GM19438 (cell line): ENCODE measurements at regions not wholly inside any gene's neighbourhood (a gene's known extent, or its start where the extent isn't known, plus 50 kb on each side); places are given as distances from the start of the nearest gene placed in this dataset.
"Not testable (repeated sequence)": the region's sequence is repeated elsewhere in the genome, so short reads cannot be mapped to it uniquely, and the experiment has no call there.

Experiments used
- ATAC-seq: cut with Tn5 transposase; IDR thresholded peaks from one replicate; pipeline ENCODE4 v1.9.1; 2021; ENCODE audit warnings: low read depth; ENCODE audit not compliant: unreplicated experiment

DNA sequence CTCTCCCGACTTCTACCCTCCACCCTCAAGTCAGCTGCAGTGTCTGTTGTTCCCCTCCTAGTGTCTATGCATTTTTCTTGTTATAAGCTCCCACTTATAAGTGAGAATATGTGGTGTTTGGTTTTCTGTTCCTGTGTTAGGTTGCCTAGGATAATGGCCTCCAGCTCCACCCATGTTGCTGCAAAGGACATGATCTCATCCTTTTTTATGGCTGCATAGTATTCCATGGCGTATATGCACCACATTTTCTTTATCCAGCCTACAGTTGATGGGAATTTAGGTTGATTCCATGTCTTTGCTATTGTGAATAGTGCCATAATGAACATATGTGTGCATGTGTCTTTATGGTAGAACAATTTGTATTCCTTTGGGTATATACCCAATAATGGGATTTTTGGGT, 80.7 kb downstream of the SPTSSA start:
- not testable (repeated sequence) for ATAC-seq

DNA sequence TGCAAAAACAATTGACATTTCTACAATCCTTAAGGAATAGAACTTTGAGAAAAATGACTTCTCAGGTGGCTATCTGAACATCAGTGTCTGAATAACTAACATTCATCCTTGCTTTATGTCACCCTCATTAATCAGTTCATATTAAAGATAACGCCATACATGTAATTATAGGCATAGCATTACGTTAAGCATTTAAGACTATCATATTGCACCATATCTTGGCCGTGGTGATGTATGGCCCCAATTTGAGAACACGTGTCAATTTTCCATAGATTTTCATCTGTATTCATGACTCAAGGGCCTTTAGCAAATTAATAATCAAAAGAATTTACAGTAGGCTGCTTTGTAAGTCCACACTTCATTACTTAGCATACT, 81.6 kb downstream of the SPTSSA start:
- no peak for ATAC-seq

DNA sequence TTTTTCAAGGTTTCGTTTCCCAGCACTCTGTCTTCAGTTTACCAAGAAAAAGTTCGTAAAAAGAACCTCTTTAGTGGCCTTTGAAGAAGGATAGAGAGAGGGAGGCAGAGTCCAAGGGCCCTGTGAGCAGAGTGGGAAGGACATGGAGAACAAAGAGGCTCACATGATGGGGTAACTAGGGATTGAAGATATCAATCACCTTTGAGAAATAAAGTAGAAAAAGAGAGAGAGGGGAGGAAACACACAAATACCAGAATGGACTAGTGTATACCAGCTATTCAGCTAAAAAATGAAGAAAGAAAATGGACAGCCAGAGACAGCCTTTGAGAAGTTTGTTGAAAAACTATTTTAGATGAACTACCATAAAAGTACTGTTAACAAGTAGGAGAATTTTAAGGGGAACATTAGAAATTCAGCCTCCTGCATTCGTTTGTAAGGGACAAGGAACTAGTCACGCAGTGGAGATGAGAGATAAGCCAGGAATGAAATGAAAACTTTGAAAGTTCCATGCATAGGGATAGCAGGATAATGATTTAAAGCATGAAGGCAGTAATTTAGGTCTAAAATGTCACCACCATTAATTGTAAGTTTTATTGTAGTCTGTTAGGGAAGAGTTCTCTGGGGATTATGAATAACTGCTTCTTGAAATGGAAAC, 82.1 kb downstream of the SPTSSA start:
- ATAC-seq, result no peak

DNA sequence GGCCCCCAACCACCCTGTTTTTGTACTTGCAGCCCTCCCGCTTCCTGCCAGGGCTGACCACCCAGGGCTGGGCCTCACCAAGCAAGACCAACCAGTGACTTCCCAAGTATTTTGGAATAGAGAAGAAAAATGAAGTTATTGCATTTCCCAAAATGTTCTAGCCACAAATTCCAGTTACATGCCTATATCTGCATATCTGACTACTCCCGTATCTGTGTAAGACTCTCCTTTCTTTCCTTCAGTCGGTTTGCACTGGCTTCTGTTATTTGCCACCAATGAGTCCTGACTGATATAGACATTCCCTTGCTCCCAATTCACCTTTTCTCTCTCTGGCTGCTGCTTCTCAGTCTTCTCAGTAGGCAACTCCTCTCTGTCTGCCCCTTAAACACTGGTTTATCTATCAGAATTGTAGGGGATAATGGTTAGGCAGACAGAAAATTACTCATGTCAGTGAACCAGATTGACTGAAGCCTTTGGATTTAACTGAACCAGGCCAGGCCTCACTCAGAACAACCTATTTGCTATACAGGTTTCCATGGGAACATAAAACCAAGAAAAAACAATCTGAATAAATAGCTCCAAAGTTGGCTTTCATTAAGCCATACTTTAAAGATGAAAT, 85.3 kb downstream of the SPTSSA start:
- no peak for ATAC-seq

DNA sequence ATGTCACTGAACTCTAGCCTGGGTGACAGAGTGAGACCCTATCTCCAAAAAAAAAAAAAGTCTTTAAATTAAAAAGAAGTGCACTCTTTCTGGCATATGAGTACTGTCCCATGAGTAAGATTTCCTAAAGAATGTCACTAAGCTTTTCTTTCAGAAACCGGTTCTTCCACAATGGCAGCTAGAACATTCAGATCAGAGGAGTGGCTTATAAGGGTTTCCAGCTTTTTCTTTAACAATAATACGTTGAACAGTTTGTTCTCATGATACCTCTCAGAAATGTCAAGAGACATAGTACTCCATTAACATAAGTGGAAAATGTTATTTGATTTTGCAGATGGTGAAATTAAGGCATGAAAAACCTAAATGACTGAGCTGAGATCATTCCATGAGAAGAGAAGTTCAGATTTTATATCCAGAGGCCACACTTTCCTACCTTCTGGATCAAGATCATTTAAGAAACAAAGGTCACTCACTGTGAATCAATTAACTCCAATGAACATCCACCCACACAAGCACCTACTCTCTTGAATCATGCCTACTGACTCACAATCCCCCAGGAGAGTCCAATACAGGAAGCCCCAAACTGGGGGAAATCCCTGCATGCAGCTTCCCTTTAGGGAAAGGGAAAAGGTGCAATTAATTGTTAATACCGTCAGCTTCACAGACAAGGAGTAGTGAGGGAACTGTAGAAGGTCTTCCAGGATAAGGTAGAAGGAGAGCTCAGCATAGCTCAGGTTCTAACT, 86.9 kb downstream of the SPTSSA start:
- ATAC-seq, result no peak

DNA sequence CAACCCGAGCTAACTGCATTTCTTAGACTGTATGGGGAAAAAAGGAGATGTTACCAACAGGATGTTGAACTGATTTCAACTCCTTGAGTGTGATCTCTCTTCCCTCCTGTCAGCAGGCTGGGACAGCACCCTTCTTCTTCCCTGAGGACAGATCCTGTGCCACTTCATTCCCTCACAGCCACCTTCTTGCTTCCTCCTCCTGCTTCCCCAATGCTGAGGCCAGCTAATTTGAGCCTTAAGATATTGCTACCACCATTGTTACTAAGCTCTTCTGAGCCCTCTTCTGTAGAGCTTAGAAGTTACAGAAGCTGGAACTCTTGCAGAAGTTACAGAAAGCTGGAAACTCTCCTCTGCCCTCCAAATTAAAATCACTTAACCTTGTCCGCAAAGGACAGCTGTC, 88.8 kb downstream of the SPTSSA start:
- ATAC-seq, result no peak

DNA sequence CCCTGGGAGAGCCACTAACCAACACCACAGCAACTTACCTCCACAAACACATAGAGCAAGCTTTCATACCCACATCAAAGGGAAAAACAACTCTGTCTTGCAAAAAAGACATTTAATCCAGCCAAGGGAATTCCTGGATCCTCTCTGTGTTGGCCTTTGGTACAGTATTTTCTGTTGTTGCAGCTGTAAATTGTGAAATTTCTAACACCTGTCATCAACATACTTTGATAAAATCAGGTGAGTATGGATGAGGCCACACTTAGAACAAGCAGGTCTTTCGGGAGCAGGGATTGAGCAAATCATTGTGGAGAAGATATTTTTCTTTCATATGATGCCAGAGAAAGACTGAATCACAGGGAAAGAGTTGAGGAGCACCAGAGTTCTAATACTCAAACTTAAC, 89.3 kb downstream of the SPTSSA start:
- no peak for ATAC-seq

DNA sequence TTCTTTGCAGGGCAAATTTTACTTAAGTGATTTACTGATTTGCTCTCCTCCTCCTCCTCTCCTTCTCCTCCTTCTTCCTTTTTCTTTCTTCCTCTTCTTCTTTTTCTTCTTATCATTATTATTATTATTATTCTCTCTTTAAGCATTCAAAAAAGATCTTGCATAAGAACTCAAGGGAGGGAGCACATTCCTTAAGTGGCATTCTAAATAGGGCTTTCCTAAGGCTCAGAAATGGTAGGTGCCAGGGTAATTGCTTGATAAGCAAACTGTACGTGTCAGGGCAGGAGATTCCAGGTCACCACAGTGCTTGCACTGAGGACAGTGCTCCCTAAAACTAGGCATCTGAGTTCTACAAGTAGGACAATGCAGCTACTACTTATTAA, 92.4 kb downstream of the SPTSSA start:
- ATAC-seq, result no peak

DNA sequence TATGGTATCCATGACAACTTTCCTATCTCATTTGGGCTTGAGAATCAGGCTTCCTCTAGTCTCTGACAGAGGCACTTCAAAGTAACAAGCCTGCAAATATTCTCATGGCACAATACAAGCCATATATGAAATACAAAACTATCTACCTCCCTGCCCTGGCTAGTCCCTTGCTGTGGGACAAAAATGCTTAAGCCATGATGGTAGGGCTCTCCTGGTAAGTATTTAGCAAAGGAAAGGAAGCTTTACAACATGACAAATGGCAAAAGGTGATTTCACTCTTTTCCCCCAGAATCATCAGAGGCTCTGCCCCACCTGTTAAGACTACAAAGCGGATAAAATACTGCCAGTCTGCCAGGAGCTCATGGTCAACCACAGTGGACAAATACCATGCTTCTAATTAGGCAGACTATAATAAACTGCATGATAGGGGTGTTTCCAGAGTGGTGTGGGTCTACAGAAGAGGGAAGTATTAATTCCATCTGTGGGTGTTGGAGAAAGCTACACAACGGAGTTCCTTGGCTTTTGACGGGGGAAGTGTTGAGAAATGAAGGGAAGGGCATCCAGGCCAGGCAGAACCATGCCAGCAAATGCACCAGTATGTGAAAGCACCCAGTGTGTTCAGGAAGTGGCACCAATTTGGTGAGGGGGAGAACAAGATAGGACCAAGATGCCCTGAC, 92.9 kb downstream of the SPTSSA start:
- no peak for ATAC-seq

DNA sequence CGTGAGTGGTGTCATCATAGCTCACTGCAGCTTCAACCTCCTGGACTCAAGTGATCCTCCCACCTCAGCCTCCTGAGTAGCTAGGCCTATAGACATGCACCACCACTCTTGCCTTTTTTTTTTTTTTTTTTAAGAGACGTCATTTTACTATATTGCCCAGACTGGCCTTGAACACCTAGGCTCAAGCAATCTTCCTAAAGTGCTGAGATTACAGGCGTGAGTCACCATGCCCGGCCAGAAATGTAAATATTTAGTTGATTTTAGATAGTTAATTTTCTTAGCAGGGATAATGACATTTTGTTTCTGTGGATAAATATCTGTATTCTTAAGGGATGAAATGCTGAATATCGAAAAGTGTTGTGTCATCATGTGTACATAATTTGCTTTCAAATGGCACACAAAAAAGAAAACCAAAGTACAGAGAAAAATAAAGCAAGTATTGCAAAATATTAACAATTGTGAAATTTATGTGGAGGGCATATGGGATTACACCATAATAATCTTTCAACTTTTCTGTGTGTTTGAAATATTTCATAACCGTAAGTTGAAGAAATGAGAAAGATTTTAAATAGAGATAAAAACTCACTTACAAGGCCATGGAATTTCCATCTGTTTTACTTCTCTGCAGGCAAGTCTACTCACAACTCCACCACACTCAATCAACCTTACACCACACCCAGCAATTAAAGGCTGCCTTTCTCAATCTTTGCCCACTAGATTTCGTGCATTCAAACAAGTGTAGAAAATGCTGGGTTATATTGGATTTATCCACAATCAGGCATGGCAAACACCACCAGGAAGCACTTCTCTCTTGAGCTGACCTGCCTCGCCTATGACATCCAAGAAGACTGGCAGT, 93.7 kb downstream of the SPTSSA start:
- ATAC-seq, result no peak

DNA sequence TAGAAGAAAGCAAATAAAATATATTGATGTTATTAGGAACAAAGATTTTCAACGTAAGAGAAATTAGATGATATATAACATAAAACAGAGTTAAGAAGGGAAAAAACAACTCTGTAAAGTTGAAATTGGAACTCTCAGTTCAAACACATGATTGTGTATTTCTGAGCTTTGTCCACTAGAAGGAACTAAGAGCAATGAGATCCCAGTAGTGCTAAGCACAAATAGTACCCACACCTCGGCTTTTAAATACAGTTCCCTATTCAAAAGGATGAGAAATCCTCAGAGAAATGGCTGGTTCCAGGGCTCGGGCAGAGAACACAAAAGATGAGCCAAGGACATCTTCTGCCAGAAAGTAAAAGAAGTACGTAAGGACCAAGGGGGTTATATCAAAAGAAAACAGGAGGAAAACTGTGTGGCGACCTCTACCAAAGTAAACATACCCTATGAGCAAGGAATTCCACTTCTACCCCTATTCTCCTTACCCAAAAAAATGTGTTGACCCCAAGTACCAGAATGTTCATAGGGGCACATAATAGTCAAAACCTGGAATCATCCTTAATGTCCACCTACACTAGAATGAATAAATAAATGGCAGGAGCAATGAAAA, 96.6 kb downstream of the SPTSSA start:
- ATAC-seq, result no peak

DNA sequence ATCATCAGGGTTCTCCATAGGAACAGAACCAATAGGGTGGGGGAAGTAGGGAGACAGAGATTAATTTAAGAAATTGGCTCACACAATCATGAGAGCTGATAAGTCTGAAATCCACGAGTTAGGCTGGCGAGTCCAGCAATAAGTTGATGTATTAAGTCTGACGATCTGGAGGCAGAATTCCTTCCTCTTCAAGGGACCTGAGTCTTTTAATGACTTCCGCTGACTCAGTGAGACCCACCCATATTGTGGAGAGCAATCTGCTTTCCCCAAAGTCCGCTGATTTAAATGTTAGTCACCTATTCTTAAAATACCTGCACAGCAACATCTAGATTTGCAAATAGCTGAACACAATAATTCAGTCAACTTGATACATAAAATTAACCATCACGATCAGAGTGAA, 97.8 kb downstream of the SPTSSA start:
- no peak for ATAC-seq

DNA sequence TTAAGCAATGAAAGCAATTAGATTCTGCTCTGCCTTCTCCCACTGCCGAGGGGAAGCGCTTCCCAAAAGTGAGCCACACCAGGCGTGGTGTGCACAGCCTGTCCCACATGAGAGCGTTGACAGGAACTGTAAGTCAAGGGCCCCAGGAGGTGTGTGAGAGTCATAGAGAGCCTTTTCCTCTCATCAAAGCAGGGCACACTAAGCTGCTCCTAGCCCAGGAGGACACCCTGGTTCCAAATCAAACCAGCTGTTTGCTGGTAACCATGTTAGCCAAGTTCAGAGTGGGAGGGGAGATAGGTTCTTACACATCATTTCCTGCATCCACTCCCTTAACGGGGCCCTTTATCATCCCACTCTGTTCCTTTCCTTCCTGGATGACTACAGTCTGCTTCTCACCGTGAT, 98.3 kb downstream of the SPTSSA start:
- ATAC-seq, result no peak

DNA sequence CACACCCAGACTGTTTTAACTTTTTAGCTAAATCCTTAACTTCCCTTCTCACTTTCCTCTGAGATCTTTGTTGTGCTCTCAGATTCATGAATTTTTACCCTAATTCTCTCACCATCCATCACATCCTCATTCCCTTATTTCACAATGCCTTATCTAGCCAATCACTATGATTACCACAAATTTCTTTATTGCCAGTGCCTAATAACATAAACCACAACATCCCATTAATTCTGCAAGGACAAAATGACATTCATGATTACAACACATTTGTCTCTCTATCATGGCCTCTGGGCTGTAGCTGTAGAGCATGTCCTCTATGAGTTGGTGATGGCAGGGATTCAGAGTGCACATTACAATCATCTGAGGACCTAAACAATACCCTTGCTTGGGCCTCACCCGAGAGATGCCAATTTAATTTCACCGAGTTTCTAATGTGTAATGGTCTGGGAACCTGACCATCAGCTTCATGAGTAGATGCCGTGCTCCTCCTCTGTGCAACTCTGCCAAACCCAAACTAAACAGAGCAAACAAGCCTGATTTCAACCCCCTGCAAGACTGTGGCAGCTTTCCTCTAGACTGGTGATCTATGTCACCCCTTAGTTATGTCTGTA, 99.3 kb downstream of the SPTSSA start:
- no peak for ATAC-seq

DNA sequence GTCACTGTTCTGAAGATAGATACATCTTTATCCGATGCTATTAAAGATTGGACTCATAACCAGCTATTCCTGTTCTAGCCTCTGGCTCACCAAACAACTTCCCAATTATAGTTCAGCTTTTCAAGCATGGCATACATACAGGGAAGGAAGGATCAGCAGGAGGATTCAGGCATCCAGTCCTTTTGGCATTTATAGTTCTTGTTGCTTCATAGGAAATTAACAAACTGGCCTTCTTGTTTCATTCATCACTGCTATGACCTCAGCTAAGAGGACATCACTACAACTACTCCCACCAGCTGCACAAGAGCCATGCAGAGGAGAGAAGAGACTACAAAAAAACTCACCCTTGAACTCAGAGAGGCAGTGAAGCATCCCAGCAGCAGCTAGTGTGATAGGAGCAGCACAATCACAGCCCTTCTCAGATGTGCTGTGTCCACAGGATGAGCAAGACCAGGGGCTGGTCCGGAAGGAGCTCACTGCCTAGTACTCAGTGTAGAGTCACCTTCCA, 100.5 kb downstream of the SPTSSA start:
- ATAC-seq, result no peak

DNA sequence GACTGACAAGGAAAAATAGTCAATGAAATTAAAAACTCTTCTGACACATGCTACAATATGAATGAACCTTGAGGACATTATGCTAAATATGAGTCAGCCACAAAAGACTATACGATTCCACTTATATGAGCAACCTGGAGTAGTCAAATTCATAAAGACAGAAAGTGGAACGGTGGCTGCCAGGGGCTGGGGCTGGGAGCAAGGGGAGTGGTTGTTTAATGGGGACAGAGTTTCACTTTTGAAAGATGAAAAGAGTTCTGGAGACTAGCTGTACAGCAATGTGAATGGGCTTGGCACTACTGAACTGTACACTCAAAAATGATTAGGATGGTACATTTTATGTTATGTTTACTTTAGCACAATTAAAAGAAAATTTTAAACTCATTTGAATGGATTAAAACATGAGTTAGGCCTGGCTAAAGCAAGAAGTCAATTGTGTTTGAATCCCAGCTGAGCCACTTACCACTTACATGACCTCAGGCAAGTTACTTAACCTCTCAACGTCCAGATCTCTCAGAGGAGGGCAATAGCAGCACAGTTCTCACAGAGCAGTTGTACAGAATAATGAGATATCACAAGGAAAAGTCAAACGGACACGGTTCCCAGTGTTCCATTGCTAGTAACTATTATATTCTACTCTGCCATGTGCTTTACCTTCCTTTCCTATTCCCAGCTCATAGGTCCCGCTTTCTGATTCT, 102.5 kb downstream of the SPTSSA start:
- ATAC-seq, result no peak

DNA sequence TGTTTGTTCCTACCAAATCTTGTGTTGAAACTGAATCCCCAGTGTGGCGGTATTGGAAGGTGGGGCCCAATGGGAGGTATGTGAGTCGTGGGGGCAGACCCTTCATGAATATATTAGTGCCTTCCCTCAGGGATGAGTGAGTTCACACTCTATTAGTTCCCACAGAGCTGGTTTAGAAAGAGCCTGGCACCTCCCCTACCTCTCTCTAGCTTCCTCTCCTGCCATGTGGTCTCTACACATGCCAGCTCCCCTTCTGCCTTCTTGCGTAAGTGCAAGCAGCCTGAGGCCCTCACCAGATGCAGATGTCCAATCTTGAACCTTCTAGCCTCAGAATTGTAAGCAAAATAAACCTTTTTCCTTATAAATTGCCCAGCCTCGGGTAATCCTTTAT, 105.8 kb downstream of the SPTSSA start:
- ATAC-seq, result no peak

DNA sequence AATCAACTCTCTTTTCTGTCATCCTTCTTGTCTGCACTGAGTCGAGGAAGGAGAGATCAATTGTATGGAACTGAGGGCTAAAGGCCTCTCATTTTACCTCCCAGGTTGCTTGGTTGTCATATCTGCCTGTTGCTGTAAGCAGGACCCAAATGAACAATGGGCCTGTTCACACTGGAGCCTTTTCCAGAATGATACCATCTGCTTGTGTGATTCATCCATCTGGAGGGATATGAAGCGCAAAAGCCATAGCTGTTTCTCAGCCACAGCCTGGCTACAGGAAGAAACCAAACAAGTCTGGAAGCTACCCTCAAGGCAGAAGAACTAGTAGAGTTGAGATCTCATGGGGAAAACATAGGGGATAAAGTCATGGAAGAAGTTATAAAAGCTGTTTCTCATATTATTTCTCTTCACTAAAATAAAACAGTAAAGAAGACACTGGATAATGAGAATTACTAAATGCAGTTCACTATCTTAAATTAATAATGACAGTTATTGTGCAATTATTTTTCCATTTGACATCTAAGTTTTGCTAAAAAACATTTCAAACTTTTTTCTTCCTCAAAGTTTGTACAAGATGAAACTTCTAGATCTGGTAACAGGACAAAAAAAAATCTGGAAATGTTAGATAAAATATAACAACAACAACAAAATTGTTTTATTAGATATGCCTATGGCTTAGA, 106.3 kb downstream of the SPTSSA start:
- ATAC-seq, result no peak
